Stimulated activated naive CD8-positive, alpha-beta T cell treated with anti-CD3 and anti-CD28 coated beads, Interleukin-15, Interleukin-2, amounts not matched to agents 100 ng/mL and 50 ng/mL, for 24 hours (primary cell): ENCODE measurements at regions not wholly inside any gene's neighbourhood (a gene's known extent, or its start where the extent isn't known, plus 50 kb on each side); places are given as distances from the start of the nearest gene placed in this dataset.
A peak's percentile ranks its signal among the peaks of the same experiment; 100 is the strongest.

ENCODE experiments used
- H3K27ac Mint-ChIP-seq: one replicate; pipeline ENCODE4 v1.8.0; 2021; ENCODE audit warnings: mild to moderate bottlenecking, mixed read lengths
- H3K27me3 Mint-ChIP-seq: one replicate; pipeline ENCODE4 v1.8.0; 2021; ENCODE audit warnings: mixed read lengths
- H3K36me3 Mint-ChIP-seq: one replicate; pipeline ENCODE4 v1.8.0; 2021; ENCODE audit warnings: low read depth, mixed read lengths
- H3K4me1 Mint-ChIP-seq: one replicate; pipeline ENCODE4 v1.8.0; 2021; ENCODE audit warnings: low read depth, mixed read lengths
- H3K4me3 Mint-ChIP-seq: one replicate; pipeline ENCODE4 v1.8.0; 2021; ENCODE audit warnings: mild to moderate bottlenecking, mixed read lengths
- H3K9me3 Mint-ChIP-seq: one replicate; pipeline ENCODE4 v1.8.0; 2021; ENCODE audit warnings: mixed read lengths

GRCh38 chr10:105974803-105975456, 1189.6 kb downstream of the SORCS1 start:
- H3K27me3 Mint-ChIP-seq: no peaks in the 10 kb centered on the region
- no peaks in the 10 kb centered on the region for H3K36me3 Mint-ChIP-seq
- peak overlapping the region; percentile 22 for H3K4me3 Mint-ChIP-seq

DNA sequence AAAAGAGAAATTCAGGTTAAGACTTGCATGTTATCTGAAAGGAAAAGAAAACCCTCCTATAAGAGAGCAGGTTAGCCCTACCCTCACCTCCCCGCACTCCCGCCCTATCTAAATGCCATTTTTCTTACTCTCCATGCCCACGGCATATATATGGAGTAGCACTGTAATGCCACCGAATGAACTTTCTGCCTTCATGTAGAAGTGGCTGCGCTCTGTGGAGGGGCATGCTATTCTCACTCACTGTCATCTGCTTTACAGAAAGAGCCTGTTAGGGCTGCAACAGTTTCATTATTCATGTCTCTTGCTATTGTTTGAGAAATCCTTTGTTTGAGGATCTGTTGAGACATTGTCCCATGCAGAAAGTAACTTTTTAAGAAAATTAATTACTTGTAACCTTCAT, 1190.6 kb downstream of the SORCS1 start:
- no peaks in the 10 kb centered on the region for H3K4me1 Mint-ChIP-seq
- no peak overlapping the region for H3K27ac Mint-ChIP-seq
- H3K27me3 Mint-ChIP-seq: no peaks in the 10 kb centered on the region
- H3K9me3 Mint-ChIP-seq: no peaks in the 10 kb centered on the region
- no peaks in the 10 kb centered on the region for H3K36me3 Mint-ChIP-seq
- no peak overlapping the region for H3K4me3 Mint-ChIP-seq

More at GRCh38 chr10:105974803-105975456, 1189.6 kb downstream of the SORCS1 start:
- Mint-ChIP-seq H3K27ac (no peak overlapping the region), H3K9me3 (no peaks in the 10 kb centered on the region), H3K4me1 (no peaks in the 10 kb centered on the region)

GRCh38 chr10:105973360-105973759, 1191.1 kb downstream of the SORCS1 start:
- H3K27me3 Mint-ChIP-seq: no peaks in the 10 kb centered on the region
- H3K4me1 Mint-ChIP-seq: no peaks in the 10 kb centered on the region
- H3K9me3 Mint-ChIP-seq: no peaks in the 10 kb centered on the region
- H3K36me3 Mint-ChIP-seq: no peaks in the 10 kb centered on the region
- H3K27ac Mint-ChIP-seq: no peak overlapping the region
- no peak overlapping the region for H3K4me3 Mint-ChIP-seq

- no peaks in the 10 kb centered on the region for H3K9me3 Mint-ChIP-seq
- H3K27me3 Mint-ChIP-seq: peaks cover 4% of the 10 kb centered on the region
- no peaks in the 10 kb centered on the region for H3K36me3 Mint-ChIP-seq
- H3K4me1 Mint-ChIP-seq: no peaks in the 10 kb centered on the region
- no peak overlapping the region for H3K4me3 Mint-ChIP-seq
- H3K27ac Mint-ChIP-seq: no peak overlapping the region
Observed at GRCh38 chr10:105971460-105971859, 1193.0 kb downstream of the SORCS1 start.

DNA sequence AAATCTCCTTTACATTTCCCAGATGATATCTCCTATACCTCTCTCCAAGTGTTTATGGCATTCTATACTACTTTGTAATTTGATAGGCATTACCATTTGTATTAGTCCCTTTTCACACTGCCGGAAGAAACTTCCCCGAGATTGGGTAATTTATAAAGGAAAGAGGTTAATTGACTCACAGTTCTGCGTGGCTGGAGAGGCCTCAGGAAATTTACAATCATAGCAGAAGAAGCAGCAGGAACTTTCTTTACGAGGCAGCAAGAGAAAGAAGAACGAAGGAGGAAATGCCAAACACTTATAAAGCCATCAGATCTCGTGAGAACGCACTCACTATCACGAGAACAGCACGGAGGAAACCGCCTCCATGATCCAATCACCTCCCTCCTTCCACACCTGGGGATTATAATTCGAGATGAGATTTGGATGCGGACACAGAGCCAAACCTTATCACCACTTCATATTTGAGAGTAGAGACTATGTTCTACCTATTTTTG, 1194.6 kb downstream of the SORCS1 start:
- Mint-ChIP-seq H3K4me1 (no peaks in the 10 kb centered on the region), H3K9me3 (no peaks in the 10 kb centered on the region), H3K4me3 (no peak overlapping the region), H3K27ac (no peak overlapping the region), H3K27me3 (peaks cover 4% of the 10 kb centered on the region), H3K36me3 (no peaks in the 10 kb centered on the region)

DNA sequence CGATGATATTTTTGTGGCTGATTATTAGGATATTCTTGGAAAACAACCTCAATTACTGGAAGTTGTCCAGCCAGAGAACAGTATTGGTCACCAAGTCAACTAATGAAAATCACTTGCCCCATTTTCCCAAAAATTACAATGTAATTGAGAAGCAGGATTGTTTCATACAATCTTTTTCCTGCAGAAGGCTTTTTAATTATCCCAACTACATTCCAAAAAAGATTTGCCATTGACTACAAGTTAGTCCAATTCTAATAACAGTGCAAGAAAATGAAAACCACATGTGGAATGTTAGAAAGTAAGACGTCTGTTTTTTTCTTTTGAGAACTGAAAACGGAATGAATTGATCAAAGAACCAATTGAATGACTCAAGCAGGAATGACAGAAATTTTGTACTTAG, 1195.8 kb downstream of the SORCS1 start:
- Mint-ChIP-seq H3K4me1 (no peaks in the 10 kb centered on the region), H3K36me3 (no peaks in the 10 kb centered on the region), H3K4me3 (no peak overlapping the region), H3K9me3 (no peaks in the 10 kb centered on the region), H3K27ac (no peak overlapping the region), H3K27me3 (peaks cover 4% of the 10 kb centered on the region)

DNA sequence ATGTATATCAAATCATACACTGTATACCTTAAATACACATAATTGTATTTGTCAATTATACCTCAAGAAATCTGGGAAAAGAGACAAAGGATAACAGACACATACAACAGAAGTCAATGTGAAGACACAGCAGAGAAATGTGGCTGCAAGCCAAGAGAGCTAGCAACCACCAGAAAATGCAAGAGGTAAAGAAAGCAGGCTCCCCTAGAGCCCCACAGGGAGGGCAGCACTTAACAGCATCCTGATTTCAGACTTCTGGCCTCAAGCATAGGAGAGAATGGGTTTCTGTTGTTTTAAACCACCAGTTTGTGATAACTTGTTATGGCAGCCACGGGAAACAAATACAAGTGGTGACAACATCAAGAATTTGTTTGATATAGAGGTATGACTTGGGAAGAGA, 1197.2 kb downstream of the SORCS1 start:
- H3K4me3 Mint-ChIP-seq: no peak overlapping the region
- no peaks in the 10 kb centered on the region for H3K4me1 Mint-ChIP-seq
- peaks cover 4% of the 10 kb centered on the region for H3K27me3 Mint-ChIP-seq
- no peak overlapping the region for H3K27ac Mint-ChIP-seq
- no peaks in the 10 kb centered on the region for H3K36me3 Mint-ChIP-seq
- no peaks in the 10 kb centered on the region for H3K9me3 Mint-ChIP-seq

DNA sequence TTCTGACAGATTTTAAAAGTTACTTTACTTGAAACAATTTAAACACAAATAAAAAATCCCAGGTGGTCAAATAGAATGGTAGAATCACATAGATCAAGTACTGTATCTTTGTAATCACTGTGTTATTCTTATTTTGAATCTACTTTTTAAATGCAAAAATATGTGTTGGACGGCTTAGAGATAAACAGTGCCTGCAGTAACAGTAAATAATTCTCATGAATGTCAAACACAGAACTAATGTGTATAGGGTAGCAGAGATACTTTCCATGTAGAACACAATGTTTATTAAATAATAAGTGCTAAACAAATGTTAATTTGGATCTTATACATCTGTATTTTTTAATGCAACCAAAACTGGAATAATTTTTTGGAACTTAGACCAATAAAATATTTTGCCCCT, 1199.4 kb downstream of the SORCS1 start:
- Mint-ChIP-seq H3K36me3 (no peaks in the 10 kb centered on the region), H3K4me1 (no peaks in the 10 kb centered on the region)

DNA sequence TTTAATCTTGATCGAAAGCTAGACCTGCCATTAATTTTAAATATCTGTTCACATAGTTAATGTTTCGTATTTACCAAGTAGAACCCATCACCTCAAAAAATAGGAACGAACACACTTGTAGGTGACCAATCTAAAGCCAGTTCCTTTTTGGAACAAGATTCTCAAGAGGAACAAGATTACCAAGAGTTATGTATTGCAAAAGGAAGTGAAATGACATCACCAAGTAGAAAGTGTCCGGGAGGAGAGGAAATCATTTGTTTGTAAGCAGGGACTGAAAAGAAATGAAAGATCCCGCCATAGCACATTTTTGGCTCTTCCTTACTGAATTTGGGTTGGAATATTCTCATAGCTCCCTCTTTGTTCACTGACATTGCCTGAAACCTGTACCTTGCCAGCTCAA, 1200.5 kb downstream of the SORCS1 start:
- no peak overlapping the region for H3K4me3 Mint-ChIP-seq

More for the DNA sequence above, 1199.4 kb downstream of the SORCS1 start:
- no peak overlapping the region for H3K27ac Mint-ChIP-seq
- H3K9me3 Mint-ChIP-seq: no peaks in the 10 kb centered on the region
- H3K4me3 Mint-ChIP-seq: no peak overlapping the region
- peaks cover 4% of the 10 kb centered on the region for H3K27me3 Mint-ChIP-seq

DNA sequence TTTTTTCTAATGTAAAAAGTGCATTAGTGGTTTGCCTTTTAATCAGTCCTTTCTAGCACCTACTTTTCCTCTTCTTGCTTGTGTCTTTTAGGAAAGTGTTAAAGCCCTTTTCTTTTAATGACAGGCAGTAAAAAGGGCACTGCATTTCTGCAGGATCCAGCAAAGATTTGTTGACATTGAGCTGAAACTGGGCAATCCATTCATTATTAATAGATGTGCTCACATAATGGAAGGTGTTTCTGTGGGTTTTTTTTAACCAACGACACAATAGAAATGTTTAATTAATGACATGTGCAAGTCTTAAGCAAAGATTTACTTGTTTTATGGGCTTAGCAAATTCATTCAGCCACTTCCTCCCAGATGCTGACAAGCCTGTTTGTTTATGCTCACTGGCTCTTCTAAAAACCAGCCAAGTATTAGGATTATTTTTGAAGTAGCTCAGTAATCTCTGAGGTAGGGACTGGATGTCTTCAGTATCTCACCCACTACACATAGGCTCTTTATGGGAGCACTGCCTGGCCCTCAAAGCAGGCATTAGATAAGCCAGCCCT, 1201.1 kb downstream of the SORCS1 start:
- Mint-ChIP-seq H3K36me3 (no peaks in the 10 kb centered on the region), H3K27ac (no peak overlapping the region), H3K4me1 (no peaks in the 10 kb centered on the region), H3K9me3 (no peaks in the 10 kb centered on the region), H3K4me3 (no peak overlapping the region), H3K27me3 (peaks cover 4% of the 10 kb centered on the region)

More for the DNA sequence above, 1200.5 kb downstream of the SORCS1 start:
- Mint-ChIP-seq H3K27me3 (peaks cover 4% of the 10 kb centered on the region), H3K9me3 (no peaks in the 10 kb centered on the region), H3K27ac (no peak overlapping the region), H3K36me3 (no peaks in the 10 kb centered on the region), H3K4me1 (no peaks in the 10 kb centered on the region)

- H3K27me3 Mint-ChIP-seq: no peaks in the 10 kb centered on the region
- no peaks in the 10 kb centered on the region for H3K9me3 Mint-ChIP-seq
- no peak overlapping the region for H3K4me3 Mint-ChIP-seq
- H3K4me1 Mint-ChIP-seq: no peaks in the 10 kb centered on the region
- no peaks in the 10 kb centered on the region for H3K36me3 Mint-ChIP-seq
- no peak overlapping the region for H3K27ac Mint-ChIP-seq
Observed at GRCh38 chr10:105956550-105956949, 1208.0 kb downstream of the SORCS1 start.

- no peaks in the 10 kb centered on the region for H3K9me3 Mint-ChIP-seq
- no peak overlapping the region for H3K4me3 Mint-ChIP-seq
- no peaks in the 10 kb centered on the region for H3K27me3 Mint-ChIP-seq
- H3K36me3 Mint-ChIP-seq: no peaks in the 10 kb centered on the region
- H3K4me1 Mint-ChIP-seq: no peaks in the 10 kb centered on the region
- no peak overlapping the region for H3K27ac Mint-ChIP-seq
Observed at GRCh38 chr10:105953861-105954260, 1210.6 kb downstream of the SORCS1 start.

DNA sequence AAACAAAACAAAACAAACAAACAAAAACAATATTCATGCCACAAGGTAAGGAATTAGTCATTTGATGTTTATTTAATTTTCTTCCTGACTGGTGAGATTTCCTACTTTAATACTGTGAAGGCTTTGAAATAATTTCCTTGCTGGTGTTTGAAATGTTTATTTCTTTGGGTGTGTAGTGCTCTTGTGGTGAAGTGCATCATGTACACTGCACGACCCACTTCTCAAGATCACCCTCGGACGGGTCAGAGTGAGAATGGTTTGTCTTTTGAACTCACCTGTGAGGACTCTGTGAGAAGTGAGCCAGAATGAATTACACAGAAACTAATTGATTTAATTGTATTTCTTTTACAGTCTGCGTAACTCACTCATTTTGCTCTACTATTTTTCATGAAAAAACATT, 1211.5 kb downstream of the SORCS1 start:
- no peak overlapping the region for H3K4me3 Mint-ChIP-seq
- H3K9me3 Mint-ChIP-seq: no peaks in the 10 kb centered on the region
- H3K36me3 Mint-ChIP-seq: no peaks in the 10 kb centered on the region
- no peak overlapping the region for H3K27ac Mint-ChIP-seq
- H3K27me3 Mint-ChIP-seq: no peaks in the 10 kb centered on the region
- no peaks in the 10 kb centered on the region for H3K4me1 Mint-ChIP-seq

DNA sequence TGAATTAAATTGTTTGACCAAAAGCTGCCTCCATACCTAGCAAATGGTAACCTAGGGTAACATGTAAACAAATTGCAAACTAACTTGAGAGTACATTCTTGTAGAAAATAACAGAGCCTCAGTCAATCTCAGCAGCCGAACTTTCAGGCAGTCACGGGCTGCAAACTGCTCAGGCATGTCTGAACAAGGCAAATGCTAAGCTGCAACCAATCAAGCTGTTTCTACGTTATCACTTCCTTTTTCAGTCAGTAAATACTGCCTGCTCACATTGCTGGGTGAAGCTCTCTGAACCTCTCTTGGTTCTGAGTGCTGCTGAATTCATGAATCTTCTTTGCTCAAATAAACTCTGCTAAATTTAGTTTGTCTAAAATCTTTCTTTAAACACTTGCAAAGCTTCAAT, 1212.4 kb downstream of the SORCS1 start:
- no peaks in the 10 kb centered on the region for H3K4me1 Mint-ChIP-seq

DNA sequence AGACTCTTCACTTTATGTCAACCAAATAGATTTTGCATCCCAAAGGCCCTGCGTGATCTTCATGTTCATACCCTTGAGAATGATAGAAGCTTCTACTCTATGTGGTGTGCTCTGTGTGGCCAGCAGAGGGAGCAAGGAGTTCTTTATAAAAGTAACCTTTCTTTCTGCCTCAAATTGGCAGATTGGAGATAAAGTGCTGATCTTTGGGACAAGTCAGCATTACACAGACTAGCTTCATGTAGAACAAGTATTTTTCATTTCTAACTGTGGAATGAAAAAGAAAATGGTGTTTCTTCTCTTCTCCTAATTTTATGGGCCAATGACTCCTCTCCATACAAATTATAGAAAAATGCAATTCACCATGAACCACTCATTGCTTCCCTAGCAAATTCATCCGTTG, 1214.1 kb downstream of the SORCS1 start:
- no peaks in the 10 kb centered on the region for H3K27me3 Mint-ChIP-seq
- H3K36me3 Mint-ChIP-seq: no peaks in the 10 kb centered on the region
- no peaks in the 10 kb centered on the region for H3K9me3 Mint-ChIP-seq
- no peak overlapping the region for H3K27ac Mint-ChIP-seq
- H3K4me3 Mint-ChIP-seq: no peak overlapping the region
- no peaks in the 10 kb centered on the region for H3K4me1 Mint-ChIP-seq

More for the DNA sequence above, 1212.4 kb downstream of the SORCS1 start:
- H3K36me3 Mint-ChIP-seq: no peaks in the 10 kb centered on the region
- no peak overlapping the region for H3K27ac Mint-ChIP-seq
- no peaks in the 10 kb centered on the region for H3K9me3 Mint-ChIP-seq
- no peak overlapping the region for H3K4me3 Mint-ChIP-seq
- no peaks in the 10 kb centered on the region for H3K27me3 Mint-ChIP-seq

GRCh38 chr10:105949721-105950120, 1214.8 kb downstream of the SORCS1 start:
- Mint-ChIP-seq H3K27ac (no peak overlapping the region), H3K36me3 (no peaks in the 10 kb centered on the region), H3K4me3 (no peak overlapping the region), H3K4me1 (no peaks in the 10 kb centered on the region), H3K9me3 (no peaks in the 10 kb centered on the region), H3K27me3 (no peaks in the 10 kb centered on the region)
